Naive B cell (primary cell): ENCODE measurements at regions not wholly inside any gene's neighbourhood (a gene's known extent, or its start where the extent isn't known, plus 50 kb on each side); places are given as distances from the start of the nearest gene placed in this dataset.
A peak's percentile ranks its signal among the peaks of the same experiment; 100 is the strongest.

Source experiments
- ATAC-seq, 2 donors: fragments of 150-1000 bp; cut with Tn5 transposase; 2 replicates each; pipeline ENCODE4 v1.10.0; 2021; ENCODE audit warnings: low read depth in 2 of 2, mild to moderate bottlenecking in 2 of 2, moderate library complexity in 2 of 2
- DNase-seq: peaks from one replicate; pipeline ENCODE4 v3.0.0; 2022
- H3K27ac Mint-ChIP-seq, 6 donors: one replicate each; pipeline ENCODE4 v1.8.0; 2020 to 2022; ENCODE audit warnings: mild to moderate bottlenecking in 6 of 6, mixed read lengths in 6 of 6, moderate library complexity in 5 of 6, inconsistent platforms in 2 of 6
- H3K27me3 Mint-ChIP-seq, 3 donors: one replicate each; pipeline ENCODE4 v1.8.0; 2021 to 2022; ENCODE audit warnings: mixed read lengths in 3 of 3, mild to moderate bottlenecking in 1 of 3
- H3K36me3 Mint-ChIP-seq, 2 donors: one replicate each; pipeline ENCODE4 v1.8.0; 2020 to 2022; ENCODE audit warnings: mixed read lengths in 2 of 2, inconsistent platforms in 1 of 2, mild to moderate bottlenecking in 1 of 2
- H3K4me1 Mint-ChIP-seq, 3 donors: one replicate each; pipeline ENCODE4 v1.8.0; 2020 to 2022; ENCODE audit warnings: mixed read lengths in 3 of 3, inconsistent platforms in 1 of 3, mild to moderate bottlenecking in 1 of 3, moderate library complexity in 1 of 3
- H3K4me3 Mint-ChIP-seq, 8 donors: one replicate each; pipeline ENCODE4 v1.8.0; 2020 to 2022; ENCODE audit warnings: mild to moderate bottlenecking in 8 of 8, mixed read lengths in 8 of 8, moderate library complexity in 8 of 8, inconsistent platforms in 2 of 8
- H3K9me3 Mint-ChIP-seq, 7 donors: one replicate each; pipeline ENCODE4 v1.8.0; 2020 to 2022; ENCODE audit warnings: mixed read lengths in 7 of 7, mild to moderate bottlenecking in 5 of 7, inconsistent platforms in 2 of 7, moderate library complexity in 1 of 7

GRCh38 chr4:121242188-121242750, 78.1 kb upstream of the TNIP3 start:
- H3K36me3 Mint-ChIP-seq: no peaks in the 10 kb centered on the region
- H3K27me3 Mint-ChIP-seq: peaks cover 0 to 19% (median 0%) of the 10 kb centered on the region in 3 donors
- H3K4me1 Mint-ChIP-seq: no peaks in the 10 kb centered on the region
- ATAC-seq: no peak
- peaks cover 0 to 5% (median 2%) of the 10 kb centered on the region in 7 donors for H3K9me3 Mint-ChIP-seq
- H3K4me3 Mint-ChIP-seq: no peak overlapping the region
- DNase-seq: no peak
- no peak overlapping the region for H3K27ac Mint-ChIP-seq

- DNase-seq: no peak
- Mint-ChIP-seq H3K4me3 (no peak overlapping the region), H3K27ac (no peak overlapping the region), H3K9me3 (peaks cover 0 to 5% (median 2%) of the 10 kb centered on the region in 7 donors), H3K27me3 (peaks cover 0 to 16% (median 0%) of the 10 kb centered on the region in 3 donors), H3K4me1 (no peaks in the 10 kb centered on the region), H3K36me3 (no peaks in the 10 kb centered on the region)
- ATAC-seq: no peak
These were observed 75.8 kb upstream of the TNIP3 start for GRCh38 chr4:121239951-121240350.

DNA sequence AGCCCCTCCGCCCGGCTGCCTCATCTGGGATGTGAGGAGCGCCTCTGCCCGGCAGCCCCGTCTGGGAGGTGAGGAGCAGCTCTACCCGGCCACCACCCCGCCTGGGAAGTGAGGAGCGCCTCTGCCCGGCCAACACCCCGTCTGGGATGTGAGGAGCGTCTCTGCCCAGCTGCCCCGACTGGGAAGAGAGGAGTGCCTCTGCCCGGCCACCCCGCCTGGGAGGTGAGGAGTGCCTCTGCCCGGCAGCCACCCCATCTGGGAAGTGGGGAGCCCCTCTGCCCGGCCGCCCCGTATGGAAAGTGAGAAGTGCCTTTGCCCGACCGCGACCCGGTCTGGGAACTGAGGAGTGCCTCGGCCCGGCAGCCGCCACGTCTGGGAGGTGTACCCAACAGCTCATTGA, 74.3 kb upstream of the TNIP3 start:
- no peak overlapping the region for H3K4me3 Mint-ChIP-seq
- ATAC-seq: no peak
- peaks cover 0 to 5% (median 2%) of the 10 kb centered on the region in 7 donors for H3K9me3 Mint-ChIP-seq
- no peak overlapping the region for H3K27ac Mint-ChIP-seq
- DNase-seq: no peak
- H3K4me1 Mint-ChIP-seq: no peaks in the 10 kb centered on the region
- H3K27me3 Mint-ChIP-seq: peaks cover 0 to 12% (median 0%) of the 10 kb centered on the region in 3 donors
- no peaks in the 10 kb centered on the region for H3K36me3 Mint-ChIP-seq

DNA sequence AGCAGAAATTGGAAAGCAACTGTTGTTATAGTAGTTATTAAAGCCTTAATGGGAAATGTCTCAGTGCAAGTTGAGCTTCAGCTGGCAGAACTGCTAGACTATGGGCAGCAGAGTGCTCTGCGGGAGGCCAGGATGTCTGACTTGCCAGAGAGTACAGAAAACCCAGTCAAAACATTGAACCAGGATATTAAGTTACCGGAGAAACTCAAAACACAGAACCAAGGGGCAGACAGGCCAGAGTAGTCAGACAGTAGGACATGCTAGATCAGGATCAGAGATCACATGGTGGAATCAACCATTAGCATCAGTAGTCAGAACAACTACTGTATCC, 72.9 kb upstream of the TNIP3 start:
- no peak for ATAC-seq
- H3K36me3 Mint-ChIP-seq: no peaks in the 10 kb centered on the region
- peaks cover 0 to 12% (median 0%) of the 10 kb centered on the region in 3 donors for H3K27me3 Mint-ChIP-seq
- no peak overlapping the region for H3K4me3 Mint-ChIP-seq
- H3K27ac Mint-ChIP-seq: no peak overlapping the region
- DNase-seq: no peak
- peaks cover 0 to 5% (median 2%) of the 10 kb centered on the region in 7 donors for H3K9me3 Mint-ChIP-seq
- no peaks in the 10 kb centered on the region for H3K4me1 Mint-ChIP-seq

GRCh38 chr4:121236353-121237068, 72.4 kb upstream of the TNIP3 start:
- DNase-seq (no peak), ATAC-seq (no peak)
- Mint-ChIP-seq H3K27me3 (peaks cover 0 to 7% (median 0%) of the 10 kb centered on the region in 3 donors), H3K4me3 (no peak overlapping the region), H3K9me3 (peaks cover 0 to 5% (median 2%) of the 10 kb centered on the region in 7 donors), H3K36me3 (no peaks in the 10 kb centered on the region), H3K4me1 (no peaks in the 10 kb centered on the region), H3K27ac (peak overlapping the region in 2 of 6 donors; percentile 27 to 68)

DNA sequence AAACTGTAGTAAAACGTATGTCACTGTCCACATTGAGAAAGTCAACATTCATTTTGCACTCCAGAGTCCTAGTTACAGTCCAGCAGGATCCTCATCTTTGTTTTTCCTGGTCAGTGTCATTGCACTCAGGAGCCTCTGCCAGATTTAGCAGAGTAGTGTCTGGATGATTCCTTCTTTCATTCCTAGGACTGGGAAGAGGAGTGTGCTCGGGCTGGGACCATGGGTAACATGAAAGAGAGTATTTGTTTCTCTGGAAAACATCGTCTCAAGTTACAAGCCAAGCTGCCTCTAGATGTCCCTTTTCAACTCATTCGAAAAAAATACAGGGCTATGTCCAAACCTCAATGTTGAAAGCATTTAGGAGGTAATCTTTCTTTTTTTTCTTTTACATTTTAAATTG, 69.9 kb upstream of the TNIP3 start:
- ATAC-seq: no peak
- no peak for DNase-seq
- peaks cover 0 to 5% (median 0%) of the 10 kb centered on the region in 7 donors for H3K9me3 Mint-ChIP-seq
- no peaks in the 10 kb centered on the region for H3K36me3 Mint-ChIP-seq
- H3K27ac Mint-ChIP-seq: no peak overlapping the region
- peaks cover 0 to 4% (median 0%) of the 10 kb centered on the region in 3 donors for H3K27me3 Mint-ChIP-seq
- no peak overlapping the region for H3K4me3 Mint-ChIP-seq
- H3K4me1 Mint-ChIP-seq: no peaks in the 10 kb centered on the region

DNA sequence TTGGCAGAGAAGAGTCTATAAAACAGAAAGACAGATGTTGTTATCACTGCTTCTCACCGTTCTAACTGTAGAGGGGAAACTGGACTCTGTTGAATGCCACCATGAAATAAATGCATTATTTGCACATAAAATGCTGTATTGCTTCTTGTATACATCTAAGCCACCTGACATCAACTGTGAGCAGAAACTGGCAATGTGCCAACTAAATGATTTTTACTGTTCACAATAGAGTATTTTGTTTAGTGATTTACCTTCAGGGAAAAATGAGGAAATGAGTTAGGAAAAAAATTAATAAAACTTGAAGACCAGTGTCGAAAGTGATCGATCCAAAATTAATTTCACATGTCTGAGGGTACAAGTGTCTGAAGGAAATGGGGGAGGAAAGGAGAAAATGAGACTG, 65.9 kb upstream of the TNIP3 start:
- peaks cover 0 to 4% (median 0%) of the 10 kb centered on the region in 3 donors for H3K27me3 Mint-ChIP-seq
- H3K27ac Mint-ChIP-seq: no peak overlapping the region
- H3K9me3 Mint-ChIP-seq: no peaks in the 10 kb centered on the region
- DNase-seq: no peak
- no peak overlapping the region for H3K4me3 Mint-ChIP-seq
- H3K4me1 Mint-ChIP-seq: no peaks in the 10 kb centered on the region
- H3K36me3 Mint-ChIP-seq: no peaks in the 10 kb centered on the region
- no peak for ATAC-seq

DNA sequence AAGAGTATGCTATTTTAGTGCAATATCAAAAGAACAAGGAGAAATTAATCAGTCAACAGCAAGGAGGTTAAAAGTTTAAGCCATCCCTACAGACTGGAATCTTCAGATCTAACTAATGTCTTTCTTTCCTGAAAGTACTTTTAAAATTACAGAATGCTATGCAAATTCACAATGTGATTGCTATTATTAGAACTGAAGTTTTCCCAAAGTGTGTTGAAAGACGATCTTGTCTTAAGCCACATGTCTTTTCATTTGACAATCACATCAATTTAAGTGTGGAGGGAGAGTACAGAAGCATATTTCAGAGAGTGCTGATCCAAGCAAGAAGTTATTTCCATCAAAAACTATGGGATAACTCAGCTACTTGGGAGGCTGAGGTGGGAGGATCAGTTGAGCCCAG, 64.7 kb upstream of the TNIP3 start:
- no peak for DNase-seq
- no peak for ATAC-seq
- no peaks in the 10 kb centered on the region for H3K4me1 Mint-ChIP-seq

DNA sequence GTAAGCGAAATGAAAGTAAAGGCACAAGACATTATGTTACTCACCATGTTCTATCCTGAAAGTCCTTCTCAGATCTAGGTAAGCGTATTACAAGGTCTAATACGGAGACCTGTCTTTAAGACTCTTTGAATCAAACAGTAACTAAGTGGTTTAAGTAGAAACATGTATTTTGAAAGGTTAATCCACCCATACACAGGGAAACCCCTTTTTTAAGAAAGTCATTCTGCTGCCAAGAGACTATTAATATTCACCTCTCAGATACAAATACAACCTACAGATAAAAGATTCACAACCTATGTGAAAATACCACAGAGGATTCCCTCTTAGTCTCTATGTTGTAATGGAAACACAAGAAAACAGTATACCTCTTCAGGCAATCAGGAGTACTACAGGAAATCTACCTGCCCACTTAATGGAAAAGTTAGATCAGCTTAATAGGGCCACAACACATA, 63.2 kb upstream of the TNIP3 start:
- H3K27me3 Mint-ChIP-seq: peaks cover 0 to 4% (median 0%) of the 10 kb centered on the region in 3 donors
- H3K27ac Mint-ChIP-seq: no peak overlapping the region
- H3K36me3 Mint-ChIP-seq: no peaks in the 10 kb centered on the region

More for the DNA sequence above, 64.7 kb upstream of the TNIP3 start:
- no peak overlapping the region for H3K27ac Mint-ChIP-seq
- H3K4me3 Mint-ChIP-seq: no peak overlapping the region
- H3K36me3 Mint-ChIP-seq: no peaks in the 10 kb centered on the region
- no peaks in the 10 kb centered on the region for H3K9me3 Mint-ChIP-seq
- peaks cover 0 to 4% (median 0%) of the 10 kb centered on the region in 3 donors for H3K27me3 Mint-ChIP-seq

DNA sequence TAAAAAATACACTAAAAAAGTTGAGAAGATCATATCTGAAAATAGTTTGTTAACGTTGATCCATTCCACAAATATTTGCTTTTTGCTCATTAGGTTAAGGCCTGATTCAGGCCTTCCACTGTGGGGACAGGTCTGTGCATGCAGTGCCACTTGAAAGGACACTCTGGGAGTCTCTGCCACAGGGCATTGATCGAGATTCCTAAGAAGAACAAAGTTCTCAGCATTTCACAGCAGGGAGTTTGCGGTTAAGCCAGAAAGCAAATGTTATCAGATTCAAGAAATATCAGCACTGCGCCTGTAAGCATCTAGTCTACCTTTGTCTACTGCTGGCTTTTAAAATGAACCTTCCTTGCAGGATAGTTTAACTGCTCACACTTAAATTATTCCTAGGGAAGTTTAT, 62.2 kb upstream of the TNIP3 start:
- Mint-ChIP-seq H3K36me3 (no peaks in the 10 kb centered on the region), H3K4me3 (no peak overlapping the region), H3K27ac (no peak overlapping the region), H3K4me1 (no peaks in the 10 kb centered on the region), H3K9me3 (no peaks in the 10 kb centered on the region), H3K27me3 (peaks cover 0 to 7% (median 0%) of the 10 kb centered on the region in 3 donors)
- ATAC-seq: no peak
- DNase-seq: no peak

More for the DNA sequence above, 63.2 kb upstream of the TNIP3 start:
- DNase-seq (no peak), ATAC-seq (no peak)
- no peak overlapping the region for H3K4me3 Mint-ChIP-seq
- H3K4me1 Mint-ChIP-seq: no peaks in the 10 kb centered on the region
- H3K9me3 Mint-ChIP-seq: no peaks in the 10 kb centered on the region

- H3K27me3 Mint-ChIP-seq: peaks cover 7 to 11% (median 8%) of the 10 kb centered on the region in 3 donors
- H3K4me1 Mint-ChIP-seq: no peaks in the 10 kb centered on the region
- no peak overlapping the region for H3K4me3 Mint-ChIP-seq
- H3K36me3 Mint-ChIP-seq: no peaks in the 10 kb centered on the region
- no peak for ATAC-seq
- DNase-seq: no peak
- H3K9me3 Mint-ChIP-seq: no peaks in the 10 kb centered on the region
- H3K27ac Mint-ChIP-seq: no peak overlapping the region
These were observed 57.5 kb upstream of the TNIP3 start for GRCh38 chr4:121221608-121222007.

GRCh38 chr4:121221201-121221600, 57.1 kb upstream of the TNIP3 start:
- ATAC-seq (no peak), DNase-seq (no peak)
- no peaks in the 10 kb centered on the region for H3K4me1 Mint-ChIP-seq
- H3K27ac Mint-ChIP-seq: no peak overlapping the region
- H3K4me3 Mint-ChIP-seq: no peak overlapping the region
- H3K36me3 Mint-ChIP-seq: no peaks in the 10 kb centered on the region
- H3K9me3 Mint-ChIP-seq: no peaks in the 10 kb centered on the region
- peaks cover 7 to 11% (median 8%) of the 10 kb centered on the region in 3 donors for H3K27me3 Mint-ChIP-seq

- Mint-ChIP-seq H3K27ac (peak overlapping the region in 1 of 6 donors; percentile 77), H3K9me3 (no peaks in the 10 kb centered on the region), H3K27me3 (peaks cover 3 to 11% (median 9%) of the 10 kb centered on the region in 3 donors), H3K4me3 (no peak overlapping the region), H3K36me3 (no peaks in the 10 kb centered on the region), H3K4me1 (no peaks in the 10 kb centered on the region)
- no peak for ATAC-seq
- DNase-seq: no peak
These were observed 56.6 kb upstream of the TNIP3 start for GRCh38 chr4:121220698-121221097.

GRCh38 chr4:121219227-121219626, 55.1 kb upstream of the TNIP3 start:
- DNase-seq (no peak), ATAC-seq (no peak)
- Mint-ChIP-seq H3K27ac (no peak overlapping the region), H3K4me1 (no peaks in the 10 kb centered on the region), H3K27me3 (peaks cover 3 to 15% (median 11%) of the 10 kb centered on the region in 3 donors), H3K9me3 (no peaks in the 10 kb centered on the region), H3K4me3 (no peak overlapping the region), H3K36me3 (no peaks in the 10 kb centered on the region)
